H1 (cell line): ENCODE measurements at regions not wholly inside any gene's neighbourhood (a gene's known extent, or its start where the extent isn't known, plus 50 kb on each side); places are given as distances from the start of the nearest gene placed in this dataset.

ENCODE experiments used
- ATF3 ChIP-seq: IDR thresholded peaks from 2 replicates; pipeline ENCODE4 v1.6.1; 2011; ENCODE audit warnings: low read depth, mild to moderate bottlenecking, low read length; ENCODE audit not compliant: insufficient read depth
- BRCA1 ChIP-seq: IDR thresholded peaks from 2 replicates; pipeline ENCODE4 v1.6.1; 2012; ENCODE audit warnings: low read depth, low read length, improper control_type of control experiment
- POLR2A ChIP-seq, 2 experiments: IDR thresholded peaks; 1 replicate in 1 of 2; 2 replicates in 1 of 2; pipeline ENCODE4 v1.6.1; 2011; ENCODE audit warnings: low read depth in 2 of 2, low read length in 2 of 2, mild to moderate bottlenecking in 2 of 2; ENCODE audit errors: control extremely low read depth in 1 of 2
- RFX5 ChIP-seq: IDR thresholded peaks from 2 replicates; pipeline ENCODE4 v1.6.1; 2011; ENCODE audit warnings: low read depth, low read length, improper control_type of control experiment, borderline replicate concordance
- SRF ChIP-seq: IDR thresholded peaks from 2 replicates; pipeline ENCODE4 v1.6.1; 2011; ENCODE audit warnings: mild to moderate bottlenecking, low read depth, low read length, moderate library complexity
- TAF1 ChIP-seq: IDR thresholded peaks from 2 replicates; pipeline ENCODE4 v1.6.1; 2011; ENCODE audit warnings: mild to moderate bottlenecking, low read depth, low read length
- TCF12 ChIP-seq: IDR thresholded peaks from 2 replicates; pipeline ENCODE4 v1.6.1; 2011; ENCODE audit warnings: low read depth, mild to moderate bottlenecking, low read length
- ZNF274 ChIP-seq: IDR thresholded peaks from 2 replicates; pipeline ENCODE4 v1.7.0; 2012; ENCODE audit warnings: low read length, borderline replicate concordance; ENCODE audit errors: extremely low read depth
- TF ChIP-seq, protein P1 (sequence below), 3 experiments: IDR thresholded peaks; 1 replicate in 2 of 3; 2 replicates in 1 of 3; pipeline versions ENCODE4 v1.5.1 to v1.6.1; 2011; ENCODE audit warnings: low read length in 3 of 3, mild to moderate bottlenecking in 3 of 3, inconsistent platforms in 2 of 3, low read depth in 1 of 3, moderate library complexity in 1 of 3; ENCODE audit not compliant: insufficient read depth in 1 of 3; ENCODE audit errors: control extremely low read depth in 1 of 3

- TF ChIP-seq, protein P1, sequence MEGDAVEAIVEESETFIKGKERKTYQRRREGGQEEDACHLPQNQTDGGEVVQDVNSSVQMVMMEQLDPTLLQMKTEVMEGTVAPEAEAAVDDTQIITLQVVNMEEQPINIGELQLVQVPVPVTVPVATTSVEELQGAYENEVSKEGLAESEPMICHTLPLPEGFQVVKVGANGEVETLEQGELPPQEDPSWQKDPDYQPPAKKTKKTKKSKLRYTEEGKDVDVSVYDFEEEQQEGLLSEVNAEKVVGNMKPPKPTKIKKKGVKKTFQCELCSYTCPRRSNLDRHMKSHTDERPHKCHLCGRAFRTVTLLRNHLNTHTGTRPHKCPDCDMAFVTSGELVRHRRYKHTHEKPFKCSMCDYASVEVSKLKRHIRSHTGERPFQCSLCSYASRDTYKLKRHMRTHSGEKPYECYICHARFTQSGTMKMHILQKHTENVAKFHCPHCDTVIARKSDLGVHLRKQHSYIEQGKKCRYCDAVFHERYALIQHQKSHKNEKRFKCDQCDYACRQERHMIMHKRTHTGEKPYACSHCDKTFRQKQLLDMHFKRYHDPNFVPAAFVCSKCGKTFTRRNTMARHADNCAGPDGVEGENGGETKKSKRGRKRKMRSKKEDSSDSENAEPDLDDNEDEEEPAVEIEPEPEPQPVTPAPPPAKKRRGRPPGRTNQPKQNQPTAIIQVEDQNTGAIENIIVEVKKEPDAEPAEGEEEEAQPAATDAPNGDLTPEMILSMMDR (IDR thresholded peaks at IDR 0.05; ENCODE audit: control extremely low read depth in 1 of 3, insufficient read depth in 1 of 3, low read depth in 1 of 3, low read length in 3 of 3): no peak
- TF ChIP-seq POLR2A (IDR thresholded peaks at IDR 0.05; ENCODE audit: control extremely low read depth in 1 of 2, low read depth in 2 of 2, low read length in 2 of 2) (no peak), TAF1 (no peak), ZNF274 (no peak), ATF3 (no peak), TCF12 (no peak), SRF (no peak), RFX5 (no peak), BRCA1 (no peak)
These were observed 387.0 kb upstream of the SULF2 start for GRCh38 chr20:48172357-48172702.
